H1 (cell line): ENCODE measurements at regions not wholly inside any gene's neighbourhood (a gene's known extent, or its start where the extent isn't known, plus 50 kb on each side); places are given as distances from the start of the nearest gene placed in this dataset.

Source experiments
- CHD7 ChIP-seq: fragments of 300-600 bp; sonication (generic); IDR thresholded peaks from 2 replicates; pipeline ENCODE4 v1.7.1; 2012; ENCODE audit warnings: low read length, moderate library complexity, mild to moderate bottlenecking, inconsistent platforms; ENCODE audit not compliant: insufficient replicate concordance
- JUN ChIP-seq: IDR thresholded peaks from 2 replicates; pipeline ENCODE4 v1.6.1; 2011; ENCODE audit warnings: low read depth, mild to moderate bottlenecking, improper control_type of control experiment, low read length
- POLR2AphosphoS5 ChIP-seq: IDR thresholded peaks from 2 replicates; pipeline ENCODE4 v1.6.1; 2011; ENCODE audit warnings: low read depth, low read length

- TF ChIP-seq CHD7 (no peak), POLR2AphosphoS5 (no peak), JUN (no peak)
These were observed 248.2 kb upstream of the TPTE start (continued) for GRCh38 chr21:10273196-10273595.
